Lower leg skin (tissue), 4 donors: ENCODE measurements at regions not wholly inside any gene's neighbourhood (a gene's known extent, or its start where the extent isn't known, plus 50 kb on each side); places are given as distances from the start of the nearest gene placed in this dataset.

ENCODE experiments used
- DNase-seq, 2 donors: peaks; one replicate each; pipeline ENCODE4 v3.0.0-alpha.2; 2019; ENCODE audit warnings: low spot score in 2 of 2
- H3K4me3 ChIP-seq: fragments of 200-600 bp; sonication (generic); 2 replicates; pipeline ENCODE4 v1.5.1; 2017; ENCODE audit warnings: mild to moderate bottlenecking, low read depth; ENCODE audit not compliant: poor library complexity, severe bottlenecking
- POLR2A ChIP-seq, 2 donors: fragments of 450-650 bp; IDR thresholded peaks; one replicate each; pipeline ENCODE4 v1.6.1; 2016 to 2017; ENCODE audit warnings: antibody characterized with exemption in 2 of 2, mild to moderate bottlenecking in 1 of 2, moderate library complexity in 1 of 2
- WGBS, 2 donors: methylation state at CpG; one replicate each; pipeline ENCODE4 v1.1.5; 2018; 5-methylcytosine and 5-hydroxymethylcytosine counted together
- intact Hi-C: fragments of 100-400 bp; cut with DNase I; formaldehyde crosslinking; loops from one replicate; pipeline ENCODE4 v1.15.0; 2023; ENCODE audit warnings: low total_unique reads
- TF ChIP-seq, protein P1 (sequence below), 3 donors: fragments of 450-650 bp; IDR thresholded peaks; one replicate each; pipeline ENCODE4 v1.5.1; 2016; ENCODE audit warnings: antibody characterized with exemption in 3 of 3, mild to moderate bottlenecking in 3 of 3, moderate library complexity in 2 of 3

DNA sequence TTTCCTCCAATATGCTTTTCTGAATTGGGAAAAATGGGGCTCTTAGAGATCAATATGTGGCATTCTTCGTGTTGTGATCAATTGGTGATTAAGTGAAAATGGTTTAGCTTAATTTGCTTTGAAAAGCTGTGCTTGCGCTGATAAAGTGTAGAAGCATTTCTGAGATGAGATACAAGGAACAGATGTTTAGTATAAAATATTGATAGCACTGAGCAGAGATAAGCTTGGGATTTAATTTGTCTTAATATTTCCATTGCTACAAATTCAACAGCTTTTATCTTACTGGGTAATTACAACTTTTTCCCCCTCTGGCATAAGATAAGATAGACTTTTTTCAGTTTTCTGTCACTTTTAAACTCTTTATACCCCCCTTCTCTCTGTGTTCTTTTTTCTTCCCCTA is 2204.9 kb upstream of the WWC1 start:
- TF ChIP-seq POLR2A (IDR thresholded peaks at IDR 0.05): no peak
- TF ChIP-seq, protein P1, sequence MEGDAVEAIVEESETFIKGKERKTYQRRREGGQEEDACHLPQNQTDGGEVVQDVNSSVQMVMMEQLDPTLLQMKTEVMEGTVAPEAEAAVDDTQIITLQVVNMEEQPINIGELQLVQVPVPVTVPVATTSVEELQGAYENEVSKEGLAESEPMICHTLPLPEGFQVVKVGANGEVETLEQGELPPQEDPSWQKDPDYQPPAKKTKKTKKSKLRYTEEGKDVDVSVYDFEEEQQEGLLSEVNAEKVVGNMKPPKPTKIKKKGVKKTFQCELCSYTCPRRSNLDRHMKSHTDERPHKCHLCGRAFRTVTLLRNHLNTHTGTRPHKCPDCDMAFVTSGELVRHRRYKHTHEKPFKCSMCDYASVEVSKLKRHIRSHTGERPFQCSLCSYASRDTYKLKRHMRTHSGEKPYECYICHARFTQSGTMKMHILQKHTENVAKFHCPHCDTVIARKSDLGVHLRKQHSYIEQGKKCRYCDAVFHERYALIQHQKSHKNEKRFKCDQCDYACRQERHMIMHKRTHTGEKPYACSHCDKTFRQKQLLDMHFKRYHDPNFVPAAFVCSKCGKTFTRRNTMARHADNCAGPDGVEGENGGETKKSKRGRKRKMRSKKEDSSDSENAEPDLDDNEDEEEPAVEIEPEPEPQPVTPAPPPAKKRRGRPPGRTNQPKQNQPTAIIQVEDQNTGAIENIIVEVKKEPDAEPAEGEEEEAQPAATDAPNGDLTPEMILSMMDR (IDR thresholded peaks at IDR 0.05): no peak
- DNase-seq: no peak
- intact Hi-C loops: no loop called here
- H3K4me3 ChIP-seq: no peak overlapping the region
- WGBS, 2 donors: 63 to 77% methylated on average over 2 of the region's 2 CpGs

DNA sequence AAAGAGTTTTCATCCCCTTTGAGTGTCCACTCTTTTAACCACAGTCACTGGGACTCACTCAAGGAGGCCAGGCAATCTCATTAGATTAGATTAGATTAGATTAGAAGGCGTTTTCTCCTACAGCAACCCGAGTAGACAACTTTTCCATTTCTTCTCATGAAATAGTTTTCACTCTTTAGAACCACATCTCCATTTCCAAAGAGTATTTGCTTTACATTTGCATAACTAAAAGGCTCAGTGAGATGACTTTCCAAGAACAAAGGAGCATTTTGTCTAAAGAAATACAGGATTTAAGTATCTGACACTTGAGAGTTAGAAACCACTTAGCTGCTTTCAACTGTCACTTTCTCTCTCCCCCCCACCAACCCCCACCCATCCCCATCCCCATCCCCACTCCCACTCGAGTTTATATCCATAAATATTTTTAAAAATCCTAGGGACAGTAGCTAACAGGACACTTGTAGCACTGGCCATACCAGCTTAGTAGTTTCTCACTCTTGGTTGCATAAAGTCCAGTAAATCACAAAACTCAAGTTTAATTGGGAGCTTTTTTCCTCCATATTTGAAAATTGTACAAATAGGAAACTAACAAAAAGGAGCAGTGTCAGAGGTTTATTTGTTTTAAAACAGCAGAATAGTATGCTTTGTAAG is 2202.9 kb upstream of the WWC1 start:
- WGBS, 2 donors: 48 to 53% methylated on average over 3 of the region's 3 CpGs
- intact Hi-C loops: no loop called here
- TF ChIP-seq, protein P1 (IDR thresholded peaks at IDR 0.05): no peak
- no peak for TF ChIP-seq POLR2A (IDR thresholded peaks at IDR 0.05)

DNA sequence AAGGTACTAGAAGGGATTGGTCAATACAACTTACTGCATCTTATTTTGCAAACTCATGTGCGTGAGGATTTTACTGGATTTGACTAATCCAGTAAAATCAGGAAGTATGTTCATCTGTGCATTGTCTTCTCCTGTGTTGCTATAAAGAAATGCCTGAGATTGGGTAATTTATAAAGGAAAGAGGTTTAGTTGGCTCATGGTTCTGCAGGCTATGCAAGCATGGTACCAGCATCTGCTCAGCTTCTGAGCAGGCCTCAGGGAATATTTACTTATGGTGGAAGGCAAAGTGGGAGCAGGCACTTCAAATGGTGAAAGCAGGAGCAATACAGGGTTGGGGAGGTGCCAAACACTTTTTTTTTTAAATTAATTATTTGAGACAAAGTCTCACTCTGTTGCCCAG is 2199.5 kb upstream of the WWC1 start:
- TF ChIP-seq, protein P1 (IDR thresholded peaks at IDR 0.05): no peak
- TF ChIP-seq POLR2A (IDR thresholded peaks at IDR 0.05): no peak
- 100% methylated on average over 1 of the region's 1 CpG for WGBS, 2 donors
- intact Hi-C loops: no loop called here
- no peak for DNase-seq
- H3K4me3 ChIP-seq: no peak overlapping the region

More for the DNA sequence above, 2202.9 kb upstream of the WWC1 start:
- DNase-seq: no peak
- H3K4me3 ChIP-seq: no peak overlapping the region

DNA sequence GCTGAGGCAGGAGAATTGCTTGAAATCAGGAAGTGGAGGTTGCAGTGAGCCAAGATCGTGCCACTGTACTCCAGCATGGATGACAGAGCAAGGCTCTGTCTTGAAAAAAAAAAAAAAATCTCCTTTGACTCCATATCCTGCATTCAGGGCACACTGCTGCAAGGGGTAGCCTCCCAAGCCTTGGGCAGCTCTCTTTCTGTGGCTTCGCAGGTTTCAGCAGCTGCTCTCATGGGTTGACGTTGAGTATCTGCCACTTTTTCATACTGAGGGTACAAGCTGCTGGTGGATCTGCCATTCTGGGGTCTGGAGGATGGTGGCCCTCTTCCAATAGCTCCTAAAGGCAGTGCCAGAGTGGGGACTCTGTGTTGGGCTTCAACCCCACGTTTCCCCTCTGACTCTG is 2198.1 kb upstream of the WWC1 start:
- 85 to 89% methylated on average over 4 of the region's 4 CpGs for WGBS, 2 donors
- TF ChIP-seq POLR2A (IDR thresholded peaks at IDR 0.05): no peak
- TF ChIP-seq, protein P1 (IDR thresholded peaks at IDR 0.05): no peak
- H3K4me3 ChIP-seq: no peak overlapping the region
- no peak for DNase-seq
- intact Hi-C loops: no loop called here

DNA sequence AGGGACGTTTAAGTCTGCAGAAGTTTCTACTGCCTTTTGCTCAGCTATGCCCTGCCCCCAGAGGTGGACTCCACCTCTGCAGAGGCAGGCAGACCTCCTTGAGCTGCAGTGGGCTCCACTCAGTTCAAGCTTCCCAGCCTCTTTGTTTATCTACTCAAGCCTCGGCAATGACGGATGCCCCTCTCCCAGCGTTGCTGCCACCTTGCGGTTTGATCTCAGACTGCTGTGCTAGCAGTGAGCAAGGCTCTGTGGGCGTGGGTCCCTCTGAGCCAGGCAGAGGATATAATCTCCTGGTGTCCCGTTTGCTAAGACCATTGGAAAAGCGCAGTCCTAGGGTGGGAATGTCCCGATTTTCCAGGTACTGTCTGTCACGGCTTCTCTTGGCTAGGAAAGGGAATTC is 2188.5 kb upstream of the WWC1 start:
- WGBS, 2 donors: 90 to 94% methylated on average over 10 of the region's 10 CpGs
- H3K4me3 ChIP-seq: no peak overlapping the region
- TF ChIP-seq, protein P1 (IDR thresholded peaks at IDR 0.05): no peak
- no peak for TF ChIP-seq POLR2A (IDR thresholded peaks at IDR 0.05)
- intact Hi-C loops: no loop called here
- no peak for DNase-seq

DNA sequence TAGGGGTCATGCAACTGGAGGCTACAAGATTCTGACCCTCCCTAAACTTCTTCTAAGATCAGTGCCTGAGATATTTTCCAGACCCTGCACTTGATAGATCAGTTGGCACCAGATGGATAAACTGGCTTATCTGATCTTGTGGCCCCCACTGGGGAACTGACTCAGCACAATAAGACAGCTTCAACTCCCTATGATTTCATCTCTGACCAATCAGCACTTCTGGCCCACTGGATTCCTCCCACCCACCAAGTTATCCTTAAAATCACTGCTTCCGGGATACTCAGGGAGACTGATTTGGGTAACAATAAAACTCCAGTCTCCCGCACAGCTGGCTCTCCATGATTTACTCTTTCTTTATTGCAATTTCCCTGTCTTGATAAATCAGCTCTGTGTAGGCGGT is 2180.4 kb upstream of the WWC1 start:
- TF ChIP-seq, protein P1 (IDR thresholded peaks at IDR 0.05): no peak
- TF ChIP-seq POLR2A (IDR thresholded peaks at IDR 0.05): no peak
- no peak for DNase-seq
- no peak overlapping the region for H3K4me3 ChIP-seq
- 84 to 85% methylated on average over 3 of the region's 3 CpGs for WGBS, 2 donors
- intact Hi-C loops: no loop called here
